ENCODE measurements at regions not wholly inside any gene's neighbourhood (a gene's known extent, or its start where the extent isn't known, plus 50 kb on each side); places are given as distances from the start of the nearest gene placed in this dataset.

DNA sequence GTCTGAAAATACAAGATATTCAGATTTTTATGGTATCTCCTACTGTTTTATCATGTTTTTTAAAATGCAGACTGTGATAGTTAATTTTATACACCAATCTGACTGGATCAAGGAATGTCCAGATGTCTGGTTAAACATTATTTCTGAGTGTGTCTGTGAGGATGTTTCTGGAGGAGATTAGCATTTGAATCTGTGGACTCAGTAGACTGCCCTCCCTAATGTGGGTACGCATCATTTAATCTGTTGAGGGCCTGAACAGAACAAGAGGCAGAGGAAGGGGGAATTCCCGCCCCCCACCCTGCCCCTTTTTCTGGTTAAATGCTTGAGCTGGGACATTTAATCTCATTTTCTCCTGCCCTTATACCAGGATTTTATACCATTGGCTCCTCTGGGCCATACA lies 72.1 kb downstream of the AVPR1A start:
- ChIA-PET POLR2A (no interaction called here), CTCF (no interaction called here)

DNA sequence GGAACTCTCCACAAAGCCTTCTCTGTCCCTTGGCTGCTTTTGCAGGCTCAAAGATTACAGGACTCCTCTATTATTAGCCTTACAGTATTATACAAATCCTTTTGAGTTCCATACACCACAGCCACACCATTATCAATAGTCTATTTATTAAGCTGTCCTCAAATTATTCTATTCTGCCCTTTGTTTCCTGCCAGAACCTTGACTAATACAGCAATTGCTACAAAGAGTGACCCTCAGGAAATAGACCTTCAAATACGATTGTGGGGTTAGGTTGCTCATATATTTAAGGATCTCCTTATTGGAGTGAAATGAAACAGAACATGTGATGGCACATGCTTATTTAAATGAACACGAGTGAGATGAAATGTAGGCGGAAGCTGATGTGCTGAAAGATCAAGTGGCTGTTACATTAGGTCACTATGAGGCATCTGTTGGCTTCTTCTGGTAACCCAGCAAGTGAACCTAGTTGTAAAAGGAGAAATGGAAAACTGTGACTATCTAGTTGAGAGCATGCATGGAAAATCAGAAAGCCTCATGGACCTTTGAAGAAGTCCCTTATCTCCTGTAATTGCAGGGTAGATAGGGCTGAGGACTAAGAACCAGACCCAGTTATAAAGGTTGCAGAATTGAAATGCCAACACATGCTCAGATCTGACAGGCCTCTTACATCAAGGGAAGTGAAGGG lies 75.5 kb downstream of the AVPR1A start:
- no peak for DNase-seq (ENCODE audit: extremely low spot score)
- ChIA-PET CTCF (no interaction called here), POLR2A (no interaction called here)
- TF ChIP-seq FOXA1 (IDR thresholded peaks at IDR 0.05) (no peak), ZNF384 (IDR thresholded peaks at IDR 0.05) (no peak), BHLHE40 (IDR thresholded peaks at IDR 0.05; ENCODE audit: borderline replicate concordance) (no peak), FOXM1 (IDR thresholded peaks at IDR 0.05; ENCODE audit: borderline replicate concordance) (no peak), SP1 (IDR thresholded peaks at IDR 0.05) (no peak), L3MBTL2 (conservative IDR thresholded peaks at IDR 0.05) (no peak), FOXK2 (IDR thresholded peaks at IDR 0.05) (no peak), LEF1 (IDR thresholded peaks at IDR 0.05; ENCODE audit: borderline replicate concordance) (no peak), HDGF (IDR thresholded peaks at IDR 0.05; ENCODE audit: borderline replicate concordance) (no peak), TARDBP (IDR thresholded peaks at IDR 0.05) (no peak)

More for the DNA sequence above, 72.1 kb downstream of the AVPR1A start:
- DNase-seq (ENCODE audit: extremely low spot score): no peak
- TF ChIP-seq TARDBP (IDR thresholded peaks at IDR 0.05) (no peak), L3MBTL2 (conservative IDR thresholded peaks at IDR 0.05) (no peak), ZNF384 (IDR thresholded peaks at IDR 0.05) (no peak), HDGF (IDR thresholded peaks at IDR 0.05; ENCODE audit: borderline replicate concordance) (no peak), SUZ12 (IDR thresholded peaks at IDR 0.05) (no peak), ELF4 (IDR thresholded peaks at IDR 0.05) (no peak), LEF1 (IDR thresholded peaks at IDR 0.05; ENCODE audit: borderline replicate concordance) (no peak), BHLHE40 (IDR thresholded peaks at IDR 0.05; ENCODE audit: borderline replicate concordance) (no peak), FOXA1 (IDR thresholded peaks at IDR 0.05) (no peak), CTBP1 (IDR thresholded peaks at IDR 0.05; ENCODE audit: borderline replicate concordance) (no peak), SP1 (IDR thresholded peaks at IDR 0.05) (no peak), ARNT (IDR thresholded peaks at IDR 0.05) (no peak), NFRKB (IDR thresholded peaks at IDR 0.05) (no peak), FOXK2 (IDR thresholded peaks at IDR 0.05) (no peak), FOXM1 (IDR thresholded peaks at IDR 0.05; ENCODE audit: borderline replicate concordance) (no peak)
- TF ChIP-seq, protein P1, sequence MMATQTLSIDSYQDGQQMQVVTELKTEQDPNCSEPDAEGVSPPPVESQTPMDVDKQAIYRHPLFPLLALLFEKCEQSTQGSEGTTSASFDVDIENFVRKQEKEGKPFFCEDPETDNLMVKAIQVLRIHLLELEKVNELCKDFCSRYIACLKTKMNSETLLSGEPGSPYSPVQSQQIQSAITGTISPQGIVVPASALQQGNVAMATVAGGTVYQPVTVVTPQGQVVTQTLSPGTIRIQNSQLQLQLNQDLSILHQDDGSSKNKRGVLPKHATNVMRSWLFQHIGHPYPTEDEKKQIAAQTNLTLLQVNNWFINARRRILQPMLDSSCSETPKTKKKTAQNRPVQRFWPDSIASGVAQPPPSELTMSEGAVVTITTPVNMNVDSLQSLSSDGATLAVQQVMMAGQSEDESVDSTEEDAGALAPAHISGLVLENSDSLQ (IDR thresholded peaks at IDR 0.05): no peak

DNA sequence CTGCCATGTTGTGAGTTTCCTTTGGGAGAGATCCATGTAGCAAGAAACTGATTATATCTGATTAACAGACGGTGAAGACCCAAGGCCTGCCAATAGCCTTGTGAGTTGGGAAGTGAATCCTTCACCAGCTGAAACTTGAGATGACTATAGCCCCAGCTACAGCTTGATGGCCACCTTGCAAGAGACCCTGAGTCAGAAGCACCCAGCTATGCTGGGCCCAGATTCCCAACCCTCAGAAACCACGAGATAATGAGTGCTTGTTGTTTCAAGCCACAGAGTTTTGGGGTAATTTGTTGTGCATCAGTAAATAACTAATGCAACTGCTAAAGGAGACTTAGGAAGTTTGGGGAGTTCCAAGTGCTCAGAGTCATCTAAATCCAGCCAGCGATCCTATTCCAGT lies 80.3 kb downstream of the AVPR1A start:
- CTCF ChIA-PET: no interaction called here
- no peak for DNase-seq (ENCODE audit: extremely low spot score)
- TF ChIP-seq FOXK2 (IDR thresholded peaks at IDR 0.05) (no peak), NFRKB (IDR thresholded peaks at IDR 0.05) (no peak), LEF1 (IDR thresholded peaks at IDR 0.05; ENCODE audit: borderline replicate concordance) (no peak), TARDBP (IDR thresholded peaks at IDR 0.05) (no peak), SUZ12 (IDR thresholded peaks at IDR 0.05) (no peak), CTBP1 (IDR thresholded peaks at IDR 0.05; ENCODE audit: borderline replicate concordance) (no peak), BHLHE40 (IDR thresholded peaks at IDR 0.05; ENCODE audit: borderline replicate concordance) (no peak), ARNT (IDR thresholded peaks at IDR 0.05) (no peak), HDGF (IDR thresholded peaks at IDR 0.05; ENCODE audit: borderline replicate concordance) (no peak), SP1 (IDR thresholded peaks at IDR 0.05) (no peak), ZNF384 (IDR thresholded peaks at IDR 0.05) (no peak), L3MBTL2 (conservative IDR thresholded peaks at IDR 0.05) (no peak), ELF4 (IDR thresholded peaks at IDR 0.05) (no peak), FOXM1 (IDR thresholded peaks at IDR 0.05; ENCODE audit: borderline replicate concordance) (no peak), FOXA1 (IDR thresholded peaks at IDR 0.05) (no peak)
- TF ChIP-seq, protein P1 (IDR thresholded peaks at IDR 0.05): no peak
- POLR2A ChIA-PET: no interaction called here

DNA sequence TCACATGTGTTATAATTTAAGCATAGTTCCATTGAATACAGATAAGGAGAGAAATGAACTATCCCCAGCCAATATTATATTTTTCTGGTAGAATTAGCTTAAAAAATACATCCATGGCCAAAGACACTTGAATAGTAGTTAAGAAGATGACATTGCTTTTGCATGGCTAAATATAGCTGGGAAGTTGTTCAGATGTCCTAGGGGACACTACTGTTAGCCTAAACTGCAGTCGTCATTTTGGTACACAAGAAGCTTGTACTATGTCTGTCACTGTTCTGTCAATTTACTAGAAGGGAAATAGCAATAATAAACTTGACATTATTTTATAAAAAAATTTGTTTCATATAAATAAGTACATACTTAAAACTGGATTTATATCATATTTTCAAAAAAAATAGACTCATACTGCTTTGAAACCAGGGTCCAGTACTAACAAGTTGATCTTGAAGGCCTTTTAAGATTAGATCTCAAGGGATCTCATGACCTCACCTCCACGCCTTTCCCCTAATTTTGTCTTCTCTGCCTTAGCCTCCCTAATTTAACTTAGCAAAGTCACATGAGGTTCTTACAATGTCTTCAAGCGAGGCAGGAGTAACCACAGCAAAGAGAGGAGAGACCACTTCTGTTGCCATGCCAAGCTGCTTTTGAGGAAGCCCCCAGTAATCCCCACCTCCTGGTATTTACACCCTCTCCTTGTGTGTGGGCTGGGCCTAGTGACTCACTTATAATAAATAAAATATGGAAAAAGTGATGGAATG lies 81.0 kb downstream of the AVPR1A start:
- TF ChIP-seq ELF4 (IDR thresholded peaks at IDR 0.05) (no peak), SUZ12 (IDR thresholded peaks at IDR 0.05) (no peak)
- ChIA-PET POLR2A (no interaction called here), CTCF (interaction anchor here (1.0 to 1.9 kb wide), 4 partner anchors 205 to 632 kb away, joined by 3 to 6 read pairs (median 4); no protein-coding TSS in a partner anchor)
- DNase-seq (ENCODE audit: extremely low spot score): no peak

DNA sequence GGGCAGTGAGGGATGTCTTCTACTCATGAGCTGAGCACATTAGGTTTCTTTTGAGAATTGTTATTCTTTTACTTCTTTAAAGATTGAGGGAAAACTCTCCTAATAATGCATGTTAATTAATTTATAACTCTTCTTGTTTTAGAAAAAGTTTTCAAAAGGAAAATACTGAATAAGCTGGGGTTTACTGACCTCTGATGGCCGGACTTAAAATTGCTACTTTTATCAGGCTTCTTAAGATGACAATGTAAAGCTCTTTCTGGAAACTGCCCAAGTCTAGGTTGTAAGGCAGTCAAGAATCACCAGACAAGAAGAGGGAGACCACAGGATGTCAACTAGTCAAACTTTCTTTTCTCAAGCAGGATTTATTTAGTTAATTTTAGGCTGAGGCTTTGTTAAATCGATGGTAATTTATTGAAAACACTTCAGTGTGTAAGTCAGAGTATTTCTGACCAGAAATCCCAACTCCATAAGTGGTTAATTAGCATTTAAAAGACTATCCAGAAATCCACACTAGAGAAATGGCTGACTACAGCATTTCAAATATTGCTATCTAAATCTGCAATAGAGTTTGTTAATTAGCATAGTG lies 82.1 kb downstream of the AVPR1A start:
- POLR2A ChIA-PET: interaction anchor here (0.7 to 0.9 kb wide), 2 partner anchors 135 to 466 kb away, joined by 4 read pairs; no protein-coding TSS in a partner anchor

More for the DNA sequence above, 82.1 kb downstream of the AVPR1A start:
- TF ChIP-seq ZNF384 (IDR thresholded peaks at IDR 0.05): no peak
- no peak for TF ChIP-seq LEF1 (IDR thresholded peaks at IDR 0.05; ENCODE audit: borderline replicate concordance)
- no peak for TF ChIP-seq SUZ12 (IDR thresholded peaks at IDR 0.05)
- TF ChIP-seq ELF4 (IDR thresholded peaks at IDR 0.05): no peak
- no peak for TF ChIP-seq TARDBP (IDR thresholded peaks at IDR 0.05)
- no peak for TF ChIP-seq FOXM1 (IDR thresholded peaks at IDR 0.05; ENCODE audit: borderline replicate concordance)
- TF ChIP-seq, protein P1 (IDR thresholded peaks at IDR 0.05): no peak
- DNase-seq (ENCODE audit: extremely low spot score): peak; percentile 26
- CTCF ChIA-PET: interaction anchor here (0.5 to 1.9 kb wide), 17 partner anchors 9 to 1353 kb away, joined by 3 to 21 read pairs (median 3); no protein-coding TSS in a partner anchor

Data from HEK293T (cell line).